DMS53 (cell line): ENCODE measurements at regions not wholly inside any gene's neighbourhood (a gene's known extent, or its start where the extent isn't known, plus 50 kb on each side); places are given as distances from the start of the nearest gene placed in this dataset.
A peak's percentile ranks its signal among the peaks of the same experiment; 100 is the strongest.
"Not testable (repeated sequence)": the region's sequence is repeated elsewhere in the genome, so short reads cannot be mapped to it uniquely, and the experiment has no call there.

Source experiments
- DNase-seq: peaks from one replicate; lab custom pipeline; 2025; lab: John Stamatoyannopoulos, UW

- DNase-seq: no peak
Observed at GRCh38 chr13:47892374-47892773, 108.7 kb downstream of the SUCLA2 start.

GRCh38 chr13:47890146-47890814 lies 110.8 kb downstream of the SUCLA2 start:
- DNase-seq: no peak

GRCh38 chr13:47886314-47886713 lies 114.8 kb downstream of the SUCLA2 start:
- no peak for DNase-seq

GRCh38 chr13:47875201-47875600 lies 125.9 kb downstream of the SUCLA2 start:
- no peak for DNase-seq

- DNase-seq: not testable (repeated sequence)
Observed at GRCh38 chr13:47873987-47874386, 127.1 kb downstream of the SUCLA2 start.

- not testable (repeated sequence) for DNase-seq
Observed at GRCh38 chr13:47873319-47873718, 127.8 kb downstream of the SUCLA2 start.

GRCh38 chr13:47869776-47870175 lies 131.3 kb downstream of the SUCLA2 start:
- DNase-seq: no peak

- DNase-seq: no peak
Observed at GRCh38 chr13:47865883-47866282, 135.2 kb downstream of the SUCLA2 start.

GRCh38 chr13:47862841-47863240 lies 138.2 kb downstream of the SUCLA2 start:
- no peak for DNase-seq

- DNase-seq: no peak
Observed at GRCh38 chr13:47859165-47859564, 141.9 kb downstream of the SUCLA2 start.

- DNase-seq: peak; percentile 8
Observed at GRCh38 chr13:47858042-47859025, 142.7 kb downstream of the SUCLA2 start.

GRCh38 chr13:47853236-47853635 lies 147.8 kb downstream of the SUCLA2 start:
- no peak for DNase-seq

- DNase-seq: no peak
Observed at GRCh38 chr13:47846886-47847285, 154.2 kb downstream of the SUCLA2 start.

GRCh38 chr13:47845981-47846380 lies 155.1 kb downstream of the SUCLA2 start:
- DNase-seq: no peak

- no peak for DNase-seq
Observed at GRCh38 chr13:47843005-47843404, 158.1 kb downstream of the SUCLA2 start.

- DNase-seq: no peak
Observed at GRCh38 chr13:47841151-47841550, 159.9 kb downstream of the SUCLA2 start.

GRCh38 chr13:47837906-47838305 lies 163.2 kb downstream of the SUCLA2 start:
- no peak for DNase-seq

GRCh38 chr13:47837104-47837880 lies 163.8 kb downstream of the SUCLA2 start:
- no peak for DNase-seq

GRCh38 chr13:47835470-47836228 lies 165.4 kb downstream of the SUCLA2 start:
- no peak for DNase-seq

- DNase-seq: no peak
Observed at GRCh38 chr13:47832458-47832972, 168.6 kb downstream of the SUCLA2 start.

GRCh38 chr13:47831265-47831664 lies 169.8 kb downstream of the SUCLA2 start:
- peak; percentile 18 for DNase-seq
